Adrenal gland (tissue), 9 donors: ENCODE measurements at regions not wholly inside any gene's neighbourhood (a gene's known extent, or its start where the extent isn't known, plus 50 kb on each side); places are given as distances from the start of the nearest gene placed in this dataset.

Experiments
- DNase-seq, 7 donors: peaks; one replicate each; pipeline ENCODE4 v3.0.0-alpha.2; 2019 to 2020
- H3K27ac ChIP-seq, 5 donors: fragments of 200-600 bp; sonication (generic) in 4 of 5; 1 replicate in 3 of 5; 2 replicates in 2 of 5; pipeline versions ENCODE4 v1.5.1 to v1.8.0; 2016 to 2020; ENCODE audit warnings: mild to moderate bottlenecking in 1 of 5
- H3K27me3 ChIP-seq: fragments of 200-600 bp; 2 replicates; pipeline ENCODE4 v1.8.0; 2021
- H3K36me3 ChIP-seq, 2 donors: fragments of 200-600 bp; replicated peaks in 1 of 2; 1 replicate in 1 of 2; 2 replicates in 1 of 2; pipeline versions ENCODE4 v1.5.1 to v1.8.0; 2018 to 2022
- H3K4me1 ChIP-seq, 2 donors: fragments of 200-600 bp; replicated peaks in 1 of 2; 1 replicate in 1 of 2; 2 replicates in 1 of 2; pipeline versions ENCODE4 v1.5.1 to v1.8.0; 2018 to 2021
- H3K4me3 ChIP-seq, 4 donors: fragments of 200-600 bp; sonication (generic) in 3 of 4; one replicate each; pipeline ENCODE4 v1.5.1; 2016 to 2018
- H3K9me3 ChIP-seq, 3 donors: fragments of 200-600 bp; sonication (generic) in 1 of 3; replicated peaks in 1 of 3; 1 replicate in 2 of 3; 2 replicates in 1 of 3; pipeline versions ENCODE4 v1.5.1 to v1.8.0; 2016 to 2021
- CTCF ChIP-seq, 6 experiments: fragments of 450-650 bp in 4 of 6; fragments of 200-600 bp in 2 of 6; sonication (generic) in 1 of 6; IDR thresholded peaks; 1 replicate in 5 of 6; 2 replicates in 1 of 6; pipeline versions ENCODE4 v1.5.1 to v1.8.0; 2016 to 2021; ENCODE audit warnings: antibody characterized with exemption in 6 of 6, mild to moderate bottlenecking in 2 of 6, moderate library complexity in 1 of 6
- POLR2A ChIP-seq, 2 donors: fragments of 450-650 bp; IDR thresholded peaks; one replicate each; pipeline ENCODE4 v1.6.1; 2017; ENCODE audit warnings: antibody characterized with exemption in 2 of 2, mild to moderate bottlenecking in 2 of 2, moderate library complexity in 1 of 2
- WGBS, 4 donors: extraction: QIAGEN DNeasy Blood & Tissue Kit in 2 of 4; methylation state at CpG; one replicate each; pipeline versions ENCODE4 v1.1.5 to v1.1.7; 2013 to 2017; 5-methylcytosine and 5-hydroxymethylcytosine counted together
- intact Hi-C, 2 donors: fragments of 100-400 bp; cut with DNase I; formaldehyde crosslinking; loops; one replicate each; pipeline versions ENCODE4 v1.14.1 to v1.15.0; 2022 to 2023
- donor health status: healthy with polysubstance abuse.
- donor health status: Bipolar disorder and iron deficiency.
- donor health status: DM: yes; HTN: yes; CAD: no.
- donor health status: DM: no; HTN: no; CAD: no.
- donor health status: DM: no; HTN: no; CAD: no.

GRCh38 chr18:78629426-78629825 is 350.2 kb upstream of the SALL3 start:
- no peaks in the 10 kb centered on the region for H3K36me3 ChIP-seq
- H3K27me3 ChIP-seq: peaks cover 6% of the 10 kb centered on the region
- TF ChIP-seq CTCF (IDR thresholded peaks at IDR 0.05) (no peak), POLR2A (IDR thresholded peaks at IDR 0.05) (no peak)
- WGBS, 4 donors: 86 to 89% (median 87%) methylated on average over 15 of the region's 15 CpGs
- H3K9me3 ChIP-seq: no peaks in the 10 kb centered on the region
- no peak overlapping the region for H3K4me3 ChIP-seq
- intact Hi-C loops: no loop called here
- no peak overlapping the region for H3K27ac ChIP-seq
- H3K4me1 ChIP-seq: no peaks in the 10 kb centered on the region
- peak in 1 of 7 donors; percentile 18 for DNase-seq

GRCh38 chr18:78630356-78630755 is 349.3 kb upstream of the SALL3 start:
- 81 to 85% (median 82%) methylated on average over 17 of the region's 17 CpGs for whole genome bisulfite sequencing, 4 donors
- H3K36me3 ChIP-seq: no peaks in the 10 kb centered on the region
- DNase-seq: peak in 2 of 7 donors; percentile 12 to 23
- H3K27ac ChIP-seq: no peak overlapping the region
- no peaks in the 10 kb centered on the region for H3K9me3 ChIP-seq
- H3K4me3 ChIP-seq: no peak overlapping the region
- TF ChIP-seq POLR2A (IDR thresholded peaks at IDR 0.05) (no peak), CTCF (IDR thresholded peaks at IDR 0.05) (no peak)
- H3K27me3 ChIP-seq: peaks cover 6% of the 10 kb centered on the region
- no peaks in the 10 kb centered on the region for H3K4me1 ChIP-seq
- intact Hi-C loops: no loop called here

- WGBS, 4 donors: 67 to 83% (median 81%) methylated on average over 11 to 14 of the region's 14 CpGs
- Histone ChIP-seq H3K36me3 (no peaks in the 10 kb centered on the region), H3K4me3 (no peak overlapping the region), H3K27me3 (peaks cover 6% of the 10 kb centered on the region), H3K4me1 (no peaks in the 10 kb centered on the region), H3K27ac (no peak overlapping the region), H3K9me3 (no peaks in the 10 kb centered on the region)
- TF ChIP-seq CTCF (IDR thresholded peaks at IDR 0.05) (no peak), POLR2A (IDR thresholded peaks at IDR 0.05) (no peak)
- peak in 2 of 7 donors; percentile 6 to 14 for DNase-seq
- intact Hi-C loops: no loop called here
Observed at GRCh38 chr18:78630981-78631510, 348.6 kb upstream of the SALL3 start.

GRCh38 chr18:78632111-78632541 is 347.5 kb upstream of the SALL3 start:
- Histone ChIP-seq H3K36me3 (no peaks in the 10 kb centered on the region), H3K27ac (no peak overlapping the region), H3K4me3 (no peak overlapping the region), H3K9me3 (no peaks in the 10 kb centered on the region), H3K4me1 (no peaks in the 10 kb centered on the region), H3K27me3 (peaks cover 6% of the 10 kb centered on the region)
- peak in 2 of 7 donors; percentile 11 to 27 for DNase-seq
- TF ChIP-seq CTCF (IDR thresholded peaks at IDR 0.05) (no peak), POLR2A (IDR thresholded peaks at IDR 0.05) (no peak)
- intact Hi-C loops: no loop called here
- 68 to 79% (median 77%) methylated on average over 4 to 11 of the region's 11 CpGs for WGBS, 4 donors
